ENCODE measurements at regions not wholly inside any gene's neighbourhood (a gene's known extent, or its start where the extent isn't known, plus 50 kb on each side); places are given as distances from the start of the nearest gene placed in this dataset.

- no peak for TF ChIP-seq POLR2AphosphoS5 (IDR thresholded peaks at IDR 0.05; ENCODE audit: control insufficient read depth, insufficient read depth, low read depth, low read length)
- TF ChIP-seq SIRT6 (IDR thresholded peaks at IDR 0.05; ENCODE audit: low read depth, low read length), result no peak
- TF ChIP-seq CBX8 (IDR thresholded peaks at IDR 0.05; ENCODE audit: borderline replicate concordance, extremely low read depth, low read depth, low read length, poor library complexity, severe bottlenecking), result no peak
- TF ChIP-seq BRD9 (IDR thresholded peaks at IDR 0.05; ENCODE audit: low read depth, partially characterized antibody), result no peak
- TF ChIP-seq CREM (IDR thresholded peaks at IDR 0.05; ENCODE audit: low read depth), result no peak
- TF ChIP-seq JUN (IDR thresholded peaks at IDR 0.05; ENCODE audit: borderline replicate concordance, low read depth, low read length), result no peak
- TF ChIP-seq JUN (CRISPR knock-in tag; IDR thresholded peaks at IDR 0.05; ENCODE audit: borderline replicate concordance), result no peak
Observed at GRCh38 chr5:18807256-18808149, 1173.2 kb downstream of the TAF11L14 start.
